ENCODE measurements at regions not wholly inside any gene's neighbourhood (a gene's known extent, or its start where the extent isn't known, plus 50 kb on each side); places are given as distances from the start of the nearest gene placed in this dataset.

DNA sequence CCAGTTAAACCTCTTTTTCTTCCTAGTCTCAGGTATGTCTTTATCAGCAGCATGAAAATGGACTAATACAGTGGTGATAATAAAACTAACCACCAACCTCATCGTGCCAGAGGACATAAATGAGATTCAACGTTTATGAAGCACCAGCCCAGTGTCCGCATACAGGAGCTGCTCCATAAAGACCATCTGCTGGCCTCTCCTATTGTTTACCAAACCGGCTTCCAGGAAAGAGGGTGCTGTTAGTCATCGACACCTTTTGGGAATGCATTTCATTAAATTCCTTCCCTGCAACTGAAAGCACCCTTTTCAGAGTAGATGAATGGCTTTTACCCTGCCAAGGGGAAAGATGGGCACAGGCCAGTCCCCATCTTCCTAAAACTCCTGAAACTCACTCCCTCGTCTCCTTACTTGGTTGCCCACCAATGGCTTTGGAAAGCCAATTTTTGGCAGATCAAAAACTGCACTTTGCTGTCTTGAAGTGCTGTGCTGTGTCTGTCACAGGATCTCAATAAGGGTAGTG, 122.1 kb downstream of the AQP9 start:
- no peak for DNase-seq (ENCODE audit: low spot score in 2 of 2)
- TF ChIP-seq POLR2A (IDR thresholded peaks at IDR 0.05) = no peak
- TF ChIP-seq, protein P1, sequence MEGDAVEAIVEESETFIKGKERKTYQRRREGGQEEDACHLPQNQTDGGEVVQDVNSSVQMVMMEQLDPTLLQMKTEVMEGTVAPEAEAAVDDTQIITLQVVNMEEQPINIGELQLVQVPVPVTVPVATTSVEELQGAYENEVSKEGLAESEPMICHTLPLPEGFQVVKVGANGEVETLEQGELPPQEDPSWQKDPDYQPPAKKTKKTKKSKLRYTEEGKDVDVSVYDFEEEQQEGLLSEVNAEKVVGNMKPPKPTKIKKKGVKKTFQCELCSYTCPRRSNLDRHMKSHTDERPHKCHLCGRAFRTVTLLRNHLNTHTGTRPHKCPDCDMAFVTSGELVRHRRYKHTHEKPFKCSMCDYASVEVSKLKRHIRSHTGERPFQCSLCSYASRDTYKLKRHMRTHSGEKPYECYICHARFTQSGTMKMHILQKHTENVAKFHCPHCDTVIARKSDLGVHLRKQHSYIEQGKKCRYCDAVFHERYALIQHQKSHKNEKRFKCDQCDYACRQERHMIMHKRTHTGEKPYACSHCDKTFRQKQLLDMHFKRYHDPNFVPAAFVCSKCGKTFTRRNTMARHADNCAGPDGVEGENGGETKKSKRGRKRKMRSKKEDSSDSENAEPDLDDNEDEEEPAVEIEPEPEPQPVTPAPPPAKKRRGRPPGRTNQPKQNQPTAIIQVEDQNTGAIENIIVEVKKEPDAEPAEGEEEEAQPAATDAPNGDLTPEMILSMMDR (IDR thresholded peaks at IDR 0.05) = no peak
- 57% methylated on average over 6 of the region's 6 CpGs for whole genome bisulfite sequencing, 2 donors
- intact Hi-C loops (cut with DNase I; ENCODE audit: low total_unique reads) = no loop called here
- no peak overlapping the region for H3K4me3 ChIP-seq (ENCODE audit: low read depth, poor library complexity, severe bottlenecking)

DNA sequence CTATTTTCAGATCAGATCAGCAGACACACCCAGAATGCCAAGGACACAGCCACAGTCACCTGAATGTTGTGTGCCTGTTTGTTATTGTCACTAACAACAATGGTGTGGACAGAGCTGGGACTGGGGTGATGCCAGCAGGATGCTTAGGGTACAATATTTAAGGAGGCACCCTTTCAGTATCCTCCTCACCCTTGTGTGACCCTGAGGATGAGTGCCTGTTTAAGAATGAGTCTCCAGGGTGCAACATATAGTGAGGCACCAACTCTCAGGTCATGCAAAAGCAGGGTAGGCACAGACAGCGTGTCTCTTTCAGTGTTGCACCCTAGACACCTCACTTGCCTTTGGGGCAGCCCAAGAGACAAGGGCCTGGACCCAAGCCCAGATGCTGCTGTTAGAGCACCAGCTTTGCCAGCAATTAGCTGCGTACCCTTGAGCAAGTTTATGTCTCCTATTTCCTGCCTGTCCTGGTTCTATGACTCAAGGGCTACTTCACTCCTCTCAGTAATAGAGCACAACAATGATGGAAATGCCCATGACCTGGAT, 122.6 kb downstream of the AQP9 start:
- TF ChIP-seq, protein P1 (IDR thresholded peaks at IDR 0.05) = no peak
- TF ChIP-seq POLR2A (IDR thresholded peaks at IDR 0.05) = no peak
- H3K4me3 ChIP-seq (ENCODE audit: low read depth, poor library complexity, severe bottlenecking) = no peak overlapping the region
- WGBS, 2 donors = 51 to 63% methylated on average over 2 of the region's 2 CpGs
- intact Hi-C loops (cut with DNase I; ENCODE audit: low total_unique reads) = no loop called here
- DNase-seq (ENCODE audit: low spot score in 2 of 2) = peak; percentile 49 to 88

DNA sequence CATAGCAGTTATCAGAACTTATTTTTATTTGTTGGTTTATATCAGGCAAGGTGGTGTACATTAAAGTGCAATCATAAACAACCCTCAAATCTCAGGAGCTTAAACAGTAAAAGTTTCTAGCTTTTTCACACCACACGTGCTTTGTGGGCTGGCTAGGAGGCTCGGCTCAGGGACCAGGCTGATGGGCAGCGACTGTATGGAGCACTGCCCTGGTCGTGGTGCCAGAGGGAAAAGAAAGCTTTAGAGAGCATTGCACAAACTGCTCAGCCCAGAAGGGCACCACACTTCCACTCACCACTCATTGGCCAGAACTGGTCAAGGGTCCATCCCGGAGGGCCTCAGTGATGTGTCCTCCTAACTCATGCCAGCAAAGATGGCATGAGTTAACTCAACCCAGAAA, 123.2 kb downstream of the AQP9 start:
- DNase-seq (ENCODE audit: low spot score in 2 of 2) = no peak
- 79 to 83% methylated on average over 5 of the region's 5 CpGs for WGBS, 2 donors
- intact Hi-C loops (cut with DNase I; ENCODE audit: low total_unique reads) = no loop called here
- TF ChIP-seq POLR2A (IDR thresholded peaks at IDR 0.05) = no peak
- TF ChIP-seq, protein P1 (IDR thresholded peaks at IDR 0.05) = no peak
- H3K4me3 ChIP-seq (ENCODE audit: low read depth, poor library complexity, severe bottlenecking) = no peak overlapping the region

DNA sequence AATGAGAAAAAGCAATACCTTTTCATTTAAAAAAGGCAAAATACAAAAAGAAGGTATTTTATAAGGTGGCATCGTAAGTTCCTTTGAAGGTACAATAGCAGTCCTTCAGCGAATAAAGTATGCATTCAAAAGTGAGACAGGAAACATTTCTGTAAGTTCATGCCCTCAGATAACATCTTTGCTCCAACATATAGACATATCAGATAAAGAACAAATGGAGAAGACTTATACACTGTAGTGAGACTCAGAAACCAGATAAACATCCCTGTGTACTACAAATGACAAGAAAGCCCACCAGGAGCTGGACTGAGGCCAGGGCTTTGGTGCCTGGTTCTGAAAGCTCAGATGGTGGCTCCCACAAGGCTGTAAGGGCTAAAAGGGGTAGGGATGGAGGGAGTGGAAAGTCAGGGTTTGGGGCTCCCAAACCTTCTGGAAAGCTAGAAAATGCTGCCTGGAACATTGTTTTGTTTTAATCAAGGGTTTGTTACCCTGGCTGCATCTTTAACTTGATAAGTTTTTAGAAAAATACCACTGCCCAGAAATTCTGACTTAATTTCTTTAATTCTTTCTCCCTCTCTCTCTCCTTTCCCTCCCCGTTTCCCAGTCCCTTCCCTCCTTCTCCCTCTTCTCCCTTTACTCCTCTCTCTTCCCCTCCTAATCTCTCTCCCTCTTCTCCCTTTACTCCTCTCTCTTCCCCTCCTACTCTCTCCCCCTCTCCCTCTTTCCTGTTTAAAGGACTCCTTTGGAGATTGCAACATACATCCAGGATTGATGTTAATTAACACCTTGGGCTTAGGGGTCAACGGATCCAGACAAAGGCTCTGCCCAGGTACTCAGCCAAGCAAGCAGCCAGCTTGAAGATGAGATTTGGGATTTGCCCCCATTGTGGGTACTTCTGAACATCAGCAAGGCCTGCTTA, 126.1 kb downstream of the AQP9 start:
- TF ChIP-seq, protein P1 (IDR thresholded peaks at IDR 0.05) = no peak
- TF ChIP-seq POLR2A (IDR thresholded peaks at IDR 0.05) = no peak
- H3K4me3 ChIP-seq (ENCODE audit: low read depth, poor library complexity, severe bottlenecking) = no peak overlapping the region
- no peak for DNase-seq (ENCODE audit: low spot score in 2 of 2)
- WGBS, 2 donors = 68 to 70% methylated on average over 4 of the region's 4 CpGs
- intact Hi-C loops (cut with DNase I; ENCODE audit: low total_unique reads) = no loop called here

DNA sequence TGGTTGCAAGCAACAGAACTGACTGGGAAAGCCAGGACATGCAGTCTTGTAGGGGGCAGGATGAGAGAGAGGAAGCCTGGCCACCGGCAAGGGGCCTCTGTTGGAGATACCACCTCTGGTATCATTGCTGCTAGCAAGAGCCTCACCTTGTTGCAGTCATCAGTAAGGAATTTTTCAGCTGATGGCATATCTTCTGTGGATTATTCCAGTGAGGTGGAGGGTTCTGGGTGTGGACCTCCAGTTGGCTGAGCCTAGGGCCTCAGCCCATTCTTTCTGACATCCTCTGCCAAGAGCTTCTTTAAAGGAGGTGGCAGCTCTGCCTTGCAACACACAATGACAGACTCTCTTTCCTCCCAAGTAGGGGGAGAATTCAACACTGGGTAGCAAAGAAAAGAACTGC, 128.9 kb downstream of the AQP9 start:
- 57 to 60% methylated on average over 1 of the region's 1 CpG for WGBS, 2 donors
- intact Hi-C loops (cut with DNase I; ENCODE audit: low total_unique reads) = no loop called here
- H3K4me3 ChIP-seq (ENCODE audit: low read depth, poor library complexity, severe bottlenecking) = no peak overlapping the region
- DNase-seq (ENCODE audit: low spot score in 2 of 2) = no peak
- no peak for TF ChIP-seq POLR2A (IDR thresholded peaks at IDR 0.05)
- TF ChIP-seq, protein P1 (IDR thresholded peaks at IDR 0.05) = no peak
